ENCODE measurements at regions not wholly inside any gene's neighbourhood (a gene's known extent, or its start where the extent isn't known, plus 50 kb on each side); places are given as distances from the start of the nearest gene placed in this dataset.

- TF ChIP-seq RARB (CRISPR knock-in tag; IDR thresholded peaks at IDR 0.05) (no peak), BACH2 (CRISPR knock-in tag; IDR thresholded peaks at IDR 0.05; ENCODE audit: borderline replicate concordance) (no peak), ESRRG (CRISPR knock-in tag; IDR thresholded peaks at IDR 0.05) (no peak)
These were observed 278.2 kb upstream of the NCKAP5 start (continued) for GRCh38 chr2:133846476-133846875.

- ATAC-seq, result no peak
- TF ChIP-seq SNAI2 (CRISPR knock-in tag; IDR thresholded peaks at IDR 0.05), result no peak
- TF ChIP-seq ZC3H10 (CRISPR knock-in tag; IDR thresholded peaks at IDR 0.05), result no peak
- TF ChIP-seq ZNF8 (CRISPR knock-in tag; IDR thresholded peaks at IDR 0.05), result no peak
- TF ChIP-seq, protein P1, sequence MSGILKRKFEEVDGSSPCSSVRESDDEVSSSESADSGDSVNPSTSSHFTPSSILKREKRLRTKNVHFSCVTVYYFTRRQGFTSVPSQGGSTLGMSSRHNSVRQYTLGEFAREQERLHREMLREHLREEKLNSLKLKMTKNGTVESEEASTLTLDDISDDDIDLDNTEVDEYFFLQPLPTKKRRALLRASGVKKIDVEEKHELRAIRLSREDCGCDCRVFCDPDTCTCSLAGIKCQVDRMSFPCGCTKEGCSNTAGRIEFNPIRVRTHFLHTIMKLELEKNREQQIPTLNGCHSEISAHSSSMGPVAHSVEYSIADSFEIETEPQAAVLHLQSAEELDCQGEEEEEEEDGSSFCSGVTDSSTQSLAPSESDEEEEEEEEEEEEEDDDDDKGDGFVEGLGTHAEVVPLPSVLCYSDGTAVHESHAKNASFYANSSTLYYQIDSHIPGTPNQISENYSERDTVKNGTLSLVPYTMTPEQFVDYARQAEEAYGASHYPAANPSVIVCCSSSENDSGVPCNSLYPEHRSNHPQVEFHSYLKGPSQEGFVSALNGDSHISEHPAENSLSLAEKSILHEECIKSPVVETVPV (CRISPR knock-in tag; IDR thresholded peaks at IDR 0.05), result no peak
- no peak for TF ChIP-seq ZFP30 (CRISPR knock-in tag; IDR thresholded peaks at IDR 0.05)
- TF ChIP-seq ZNF70 (CRISPR knock-in tag; IDR thresholded peaks at IDR 0.05), result no peak
- TF ChIP-seq TCF4 (CRISPR knock-in tag; IDR thresholded peaks at IDR 0.05; ENCODE audit: borderline replicate concordance), result no peak
- TF ChIP-seq ZNF565 (CRISPR knock-in tag; conservative IDR thresholded peaks at IDR 0.05; ENCODE audit: low read depth), result no peak
These were observed 279.3 kb upstream of the NCKAP5 start for GRCh38 chr2:133847591-133847990.

DNA sequence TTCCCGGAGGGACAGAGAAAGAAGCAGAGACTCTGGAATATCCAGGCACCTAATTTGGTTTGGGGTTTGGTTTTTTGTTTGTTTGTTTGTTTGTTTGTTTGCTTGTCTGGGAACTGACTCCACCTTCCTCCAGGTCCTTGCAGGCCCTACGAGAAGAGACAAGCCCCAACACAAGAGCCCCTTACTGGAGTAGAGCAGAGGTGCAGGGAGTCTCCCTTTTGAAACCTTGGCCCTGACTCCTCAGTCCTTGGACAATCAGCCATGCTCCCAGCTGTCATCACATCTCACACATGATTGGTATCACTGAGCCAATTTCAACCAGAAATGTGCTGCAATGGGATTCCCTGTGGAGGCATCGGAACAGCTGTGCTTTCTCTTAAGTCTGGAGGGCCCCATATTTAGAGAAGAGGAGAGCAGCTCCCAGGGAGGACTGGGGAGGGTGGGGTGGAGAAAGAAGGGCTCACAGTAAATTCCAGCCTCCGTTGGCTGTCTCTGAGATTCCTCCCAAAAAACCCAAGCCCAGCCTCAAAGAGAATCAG is 279.9 kb upstream of the NCKAP5 start:
- TF ChIP-seq TCF4 (CRISPR knock-in tag; IDR thresholded peaks at IDR 0.05; ENCODE audit: borderline replicate concordance), result no peak
- TF ChIP-seq PATZ1 (CRISPR knock-in tag; IDR thresholded peaks at IDR 0.05; ENCODE audit: borderline replicate concordance), result no peak
- TF ChIP-seq TOX (CRISPR knock-in tag; IDR thresholded peaks at IDR 0.05; ENCODE audit: borderline replicate concordance), result no peak
- TF ChIP-seq RARB (CRISPR knock-in tag; IDR thresholded peaks at IDR 0.05), result no peak
- no peak for TF ChIP-seq TSHZ2 (CRISPR knock-in tag; IDR thresholded peaks at IDR 0.05)
- TF ChIP-seq PPARA (CRISPR knock-in tag; IDR thresholded peaks at IDR 0.05; ENCODE audit: borderline replicate concordance), result no peak
- no peak for TF ChIP-seq BACH2 (CRISPR knock-in tag; IDR thresholded peaks at IDR 0.05; ENCODE audit: borderline replicate concordance)
- TF ChIP-seq ZNF565 (CRISPR knock-in tag; conservative IDR thresholded peaks at IDR 0.05; ENCODE audit: low read depth), result no peak
- no peak for ATAC-seq

GRCh38 chr2:133849341-133849740 is 281.1 kb upstream of the NCKAP5 start:
- TF ChIP-seq POU6F1 (CRISPR knock-in tag; IDR thresholded peaks at IDR 0.05; ENCODE audit: borderline replicate concordance, low read depth), result no peak
- no peak for ATAC-seq

DNA sequence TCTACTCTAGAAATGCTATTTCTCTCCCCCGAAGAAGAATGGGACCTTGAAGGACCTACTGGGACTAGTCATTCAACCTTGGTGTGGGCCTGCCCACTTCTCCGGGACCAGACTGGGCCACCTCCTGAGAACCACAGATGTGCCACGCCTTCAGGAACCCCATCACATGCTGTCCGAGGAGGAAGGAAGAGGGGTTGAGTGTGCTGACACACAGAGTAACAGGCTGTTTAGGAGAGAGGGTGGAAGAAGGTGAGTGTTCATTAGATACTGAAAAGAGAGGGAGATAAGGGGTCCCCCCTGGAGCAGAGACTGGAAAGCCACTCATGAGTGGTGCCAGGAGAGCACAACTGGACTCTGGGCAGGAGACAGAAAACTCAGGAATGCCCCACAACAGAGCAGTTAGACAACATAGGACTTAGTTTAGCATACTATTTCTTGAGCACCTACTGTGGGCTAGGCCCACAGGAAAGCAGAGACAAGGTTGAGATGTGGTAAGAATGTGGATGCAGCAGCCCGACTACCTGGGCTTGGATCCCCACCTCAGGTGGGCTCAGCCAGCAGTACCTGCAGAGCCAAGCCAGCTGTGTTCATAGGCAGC is 286.4 kb upstream of the NCKAP5 start:
- TF ChIP-seq OSR1 (CRISPR knock-in tag; IDR thresholded peaks at IDR 0.05) (no peak), TCF4 (CRISPR knock-in tag; IDR thresholded peaks at IDR 0.05; ENCODE audit: borderline replicate concordance) (no peak)
- ATAC-seq, result no peak

All from SK-N-SH treated with all-trans-retinoic acid at 6 μM for 48 hours (cell line).